LNCaP clone FGC (cell line): ENCODE measurements at regions not wholly inside any gene's neighbourhood (a gene's known extent, or its start where the extent isn't known, plus 50 kb on each side); places are given as distances from the start of the nearest gene placed in this dataset.

Experiments
- DNase-seq: peaks from one replicate; pipeline ENCODE4 v3.0.0-alpha.2; 2011; ENCODE audit warnings: low read depth
- H3K4me3 ChIP-seq: 2 replicates; pipeline ENCODE4 v1.5.1; 2011; ENCODE audit warnings: mild to moderate bottlenecking, low read depth, low read length, control low read depth
- CTCF ChIP-seq: IDR thresholded peaks from 2 replicates; pipeline ENCODE4 v1.5.1; 2012; ENCODE audit warnings: mild to moderate bottlenecking; ENCODE audit not compliant: control insufficient read depth, insufficient read depth; ENCODE audit errors: extremely low read depth

GRCh38 chr1:37112430-37112829 is 78.1 kb upstream of the GRIK3 start:
- TF ChIP-seq CTCF, result no peak
- DNase-seq, result no peak
- no peak overlapping the region for H3K4me3 ChIP-seq

- H3K4me3 ChIP-seq, result no peak overlapping the region
- no peak for DNase-seq
- no peak for TF ChIP-seq CTCF
Observed at GRCh38 chr1:37113285-37113997, 79.1 kb upstream of the GRIK3 start.

GRCh38 chr1:37118790-37119189 is 84.5 kb upstream of the GRIK3 start:
- no peak for DNase-seq
- no peak overlapping the region for H3K4me3 ChIP-seq
- no peak for TF ChIP-seq CTCF

- no peak for TF ChIP-seq CTCF
- no peak overlapping the region for H3K4me3 ChIP-seq
- no peak for DNase-seq
Observed at GRCh38 chr1:37120279-37120678, 86.0 kb upstream of the GRIK3 start.

GRCh38 chr1:37123276-37124115 is 89.2 kb upstream of the GRIK3 start:
- no peak overlapping the region for H3K4me3 ChIP-seq
- DNase-seq, result no peak
- no peak for TF ChIP-seq CTCF

- no peak for DNase-seq
- no peak overlapping the region for H3K4me3 ChIP-seq
- no peak for TF ChIP-seq CTCF
Observed at GRCh38 chr1:37124501-37124900, 90.2 kb upstream of the GRIK3 start.
